H54 (cell line): ENCODE measurements at regions not wholly inside any gene's neighbourhood (a gene's known extent, or its start where the extent isn't known, plus 50 kb on each side); places are given as distances from the start of the nearest gene placed in this dataset.

Experiments
- DNase-seq: peaks from one replicate; pipeline ENCODE4 v3.0.0; 2011; ENCODE audit warnings: low spot score, mixed read lengths; ENCODE audit not compliant: insufficient read length
- FAIRE-seq: peaks from 3 replicates; lab custom pipeline; 2011; peaks lifted over from hg19 to GRCh38; lab: Jason Lieb, UNC
- POLR2A ChIP-seq: IDR thresholded peaks from 2 replicates; pipeline ENCODE4 v1.6.1; 2011; ENCODE audit warnings: low read depth, mild to moderate bottlenecking, low read length

DNA sequence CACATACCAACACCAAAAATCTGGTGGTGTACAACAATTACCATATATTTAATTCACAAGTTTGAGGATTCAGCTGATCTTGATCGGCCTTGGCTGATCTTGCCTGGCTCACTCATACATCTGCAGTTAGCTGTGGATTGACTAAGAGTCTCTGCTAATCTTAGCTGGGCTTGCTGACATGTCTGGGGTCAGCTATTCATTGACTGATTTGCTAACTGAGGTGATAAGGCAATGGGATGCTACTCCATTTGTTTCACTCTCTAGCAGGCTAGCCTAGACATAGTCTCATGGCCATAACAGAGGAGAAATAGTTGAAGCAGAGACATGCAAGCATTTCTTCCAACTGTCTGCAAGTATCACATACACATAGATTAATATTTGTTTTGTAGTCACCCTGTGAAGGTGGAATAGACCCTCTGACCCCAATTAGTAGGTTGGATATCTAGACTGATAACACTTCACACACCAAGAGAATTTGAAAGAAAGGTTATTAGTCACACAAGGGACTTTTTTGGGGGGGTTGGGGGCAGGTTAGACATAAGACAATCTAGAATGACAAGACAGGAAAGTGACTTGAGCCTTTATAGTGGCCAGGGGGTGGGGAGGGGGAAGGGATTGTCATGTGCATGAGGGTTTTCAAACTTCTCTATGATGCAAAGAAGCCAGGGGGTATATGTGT, 142.3 kb downstream of the BARHL2 start:
- no peak for TF ChIP-seq POLR2A
- DNase-seq (no peak), FAIRE-seq (no peak)

DNA sequence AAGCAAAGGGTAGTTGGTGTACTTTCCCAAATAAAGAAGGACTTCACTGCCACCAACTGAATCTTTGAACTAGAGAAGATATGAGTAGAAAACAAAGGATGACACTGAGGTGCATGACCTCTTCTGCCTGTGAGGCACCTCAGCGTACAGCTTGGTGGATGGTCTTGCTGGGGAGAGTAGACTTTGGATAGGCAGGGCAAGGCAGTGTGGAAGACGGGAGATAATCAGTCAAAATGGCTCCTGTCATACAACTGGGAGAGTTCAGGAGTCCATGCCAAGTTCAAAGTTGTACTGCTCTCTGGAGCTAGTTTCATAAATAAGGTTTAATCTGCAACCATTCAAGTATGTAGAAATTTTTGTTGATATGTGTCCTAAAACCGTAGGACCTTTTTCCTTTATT, 143.4 kb downstream of the BARHL2 start:
- no peak for TF ChIP-seq POLR2A
- DNase-seq (no peak), FAIRE-seq (no peak)

DNA sequence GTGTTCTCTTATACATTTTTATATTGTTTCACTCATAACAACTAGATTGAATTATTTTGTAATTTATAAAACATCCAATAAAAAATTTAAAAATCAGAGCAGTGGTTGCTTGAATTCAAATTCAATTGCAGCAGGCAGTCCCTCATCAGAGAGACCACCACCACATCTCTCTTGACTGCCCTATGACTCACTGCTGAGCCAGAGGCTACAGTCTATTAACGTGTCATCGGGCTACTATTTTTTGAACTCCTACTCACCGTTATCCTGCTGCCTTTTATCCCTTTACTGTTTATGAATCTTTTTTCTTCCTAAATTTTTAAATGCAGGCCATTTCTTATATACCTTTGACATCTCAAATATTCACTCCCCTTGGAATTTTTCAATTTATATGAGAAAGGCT, 144.7 kb downstream of the BARHL2 start:
- FAIRE-seq (no peak), DNase-seq (no peak)
- no peak for TF ChIP-seq POLR2A

DNA sequence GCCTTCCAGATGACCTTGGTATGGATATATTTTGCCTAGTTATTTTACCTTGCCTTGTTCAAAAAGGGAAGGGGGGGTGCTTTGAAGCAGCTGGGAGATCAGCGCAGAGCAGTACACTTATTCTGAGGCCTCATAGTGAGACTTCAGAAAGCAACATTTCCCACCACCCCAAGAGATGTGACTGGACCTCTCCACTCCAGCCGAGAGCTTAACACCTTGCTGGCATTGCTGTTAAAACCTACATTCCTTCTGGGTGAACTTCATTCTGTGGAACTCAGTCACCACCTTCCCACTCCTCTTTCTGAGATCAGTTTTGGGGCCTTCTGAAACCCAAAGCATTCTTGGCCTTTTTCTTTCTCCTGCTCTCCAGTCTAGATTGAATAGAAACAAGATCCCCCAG, 148.7 kb downstream of the BARHL2 start:
- DNase-seq = no peak
- no peak for FAIRE-seq
- no peak for TF ChIP-seq POLR2A

DNA sequence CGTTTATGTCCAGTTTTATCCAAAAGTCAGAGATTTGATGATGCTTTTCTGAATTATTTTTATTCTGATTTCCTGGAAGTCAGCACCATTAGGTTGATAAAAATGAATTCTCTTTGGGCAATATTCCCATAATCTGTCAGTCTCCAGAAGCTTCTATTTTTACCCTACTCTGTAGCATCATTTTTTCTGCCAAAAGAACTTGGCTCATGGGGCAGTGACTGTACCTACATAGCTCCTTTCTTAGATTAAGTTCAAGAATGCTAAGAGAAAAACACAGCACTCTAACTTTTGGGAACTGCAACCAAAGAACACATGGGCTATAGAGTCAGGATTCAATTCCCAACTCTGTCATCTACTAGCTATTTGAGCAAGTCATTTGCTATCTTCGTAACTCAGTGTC, 152.9 kb downstream of the BARHL2 start:
- TF ChIP-seq POLR2A = no peak
- no peak for DNase-seq
- no peak for FAIRE-seq

DNA sequence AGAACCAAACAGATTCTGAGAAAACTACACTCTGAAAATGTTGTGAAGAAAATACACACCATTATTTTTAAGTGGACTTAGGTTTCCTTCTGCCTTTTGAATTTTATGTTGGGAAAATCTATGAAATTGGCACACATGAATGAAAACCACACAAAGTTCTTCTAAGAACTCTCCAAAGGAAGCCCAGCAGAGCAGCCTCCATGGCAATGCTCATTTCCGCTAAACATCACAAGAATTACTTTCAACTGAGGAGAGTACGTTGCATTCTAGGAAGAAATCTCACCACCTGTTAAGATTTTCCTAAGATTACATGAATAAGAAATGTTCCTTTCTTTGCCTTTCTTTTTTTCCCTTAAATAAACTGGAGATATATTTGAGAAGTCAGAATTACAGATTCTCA, 154.2 kb downstream of the BARHL2 start:
- FAIRE-seq = no peak
- DNase-seq = no peak
- TF ChIP-seq POLR2A = no peak

DNA sequence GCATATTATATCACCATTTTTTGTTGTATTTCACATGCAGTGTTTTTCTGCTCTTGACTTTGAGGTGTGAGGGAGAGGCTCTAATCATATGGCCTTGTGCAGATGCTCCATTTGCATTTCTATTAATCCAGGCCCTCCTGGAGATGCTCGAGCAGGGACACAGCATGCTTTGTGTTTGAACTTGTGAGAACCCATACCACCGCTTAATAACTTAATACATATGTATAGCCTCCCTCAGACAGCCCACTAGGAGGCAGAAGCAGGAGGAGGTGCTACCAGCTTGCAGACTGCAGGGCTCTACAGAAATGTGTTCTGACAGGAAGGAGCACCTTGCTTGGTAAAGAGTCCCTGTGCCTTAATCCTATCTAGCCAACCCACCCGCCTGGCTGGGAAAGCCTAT, 155.2 kb downstream of the BARHL2 start:
- DNase-seq (no peak), FAIRE-seq (no peak)
- TF ChIP-seq POLR2A = no peak

DNA sequence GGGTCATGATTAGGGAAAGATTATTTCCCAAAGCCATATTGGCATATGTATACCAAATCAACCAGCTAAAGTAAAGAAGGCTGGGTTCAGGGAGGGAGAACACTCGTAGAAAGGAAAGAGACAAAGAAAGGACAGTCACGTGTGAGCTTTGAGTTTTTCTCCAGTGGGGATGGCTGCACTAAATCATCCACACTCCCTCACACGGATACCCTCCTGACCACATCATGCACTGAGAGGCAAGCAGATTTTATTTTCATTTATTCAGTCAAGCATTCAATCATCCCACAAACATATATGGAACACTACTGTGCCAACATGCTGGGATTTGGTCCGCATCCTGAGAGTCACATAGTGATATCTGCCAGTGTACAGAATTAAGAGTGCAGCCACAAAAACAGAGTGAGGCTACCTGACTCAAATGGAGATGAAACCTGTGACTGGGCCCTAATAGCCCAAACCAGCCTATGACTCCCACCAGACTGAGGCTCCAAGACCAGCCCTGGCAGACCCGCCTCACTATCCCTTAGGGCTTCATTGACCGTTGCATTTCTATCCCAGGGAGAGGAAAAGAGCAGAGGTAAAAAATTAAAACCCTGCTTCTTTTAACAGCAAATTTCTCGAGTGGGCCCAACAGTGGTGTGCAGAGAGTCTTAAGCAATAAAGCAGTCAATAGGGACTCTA, 155.9 kb downstream of the BARHL2 start:
- FAIRE-seq = no peak
- DNase-seq = no peak
- no peak for TF ChIP-seq POLR2A

DNA sequence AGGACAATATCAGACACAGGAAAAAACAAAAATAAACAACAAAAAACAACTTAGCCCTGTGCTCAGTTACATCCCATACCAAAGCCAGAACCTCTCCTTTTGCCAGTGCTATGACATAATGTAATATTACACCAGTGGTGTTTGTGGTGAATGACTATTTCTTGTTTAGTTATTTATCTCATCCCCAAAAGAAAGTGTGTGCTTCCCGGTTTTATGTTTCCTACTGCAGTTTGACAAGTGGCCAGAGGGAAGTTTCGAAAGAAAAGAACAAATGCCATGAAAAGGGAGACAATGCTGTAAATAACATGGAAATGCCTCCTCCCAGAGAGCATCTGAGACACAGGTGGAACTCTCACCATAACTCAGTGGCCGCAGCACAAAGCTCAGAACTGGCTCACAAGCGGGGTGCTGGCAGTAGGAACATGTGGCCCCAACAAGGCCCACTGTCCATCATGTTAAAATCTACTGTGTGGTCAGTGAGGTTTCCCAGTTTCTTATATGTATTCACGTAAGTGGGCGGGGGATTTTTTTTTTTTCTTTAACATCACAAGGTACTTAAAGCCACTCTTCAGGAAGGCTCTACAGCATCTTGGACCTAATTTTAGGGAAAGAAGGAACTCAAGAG, 158.2 kb downstream of the BARHL2 start:
- TF ChIP-seq POLR2A = no peak
- DNase-seq (no peak), FAIRE-seq (no peak)

DNA sequence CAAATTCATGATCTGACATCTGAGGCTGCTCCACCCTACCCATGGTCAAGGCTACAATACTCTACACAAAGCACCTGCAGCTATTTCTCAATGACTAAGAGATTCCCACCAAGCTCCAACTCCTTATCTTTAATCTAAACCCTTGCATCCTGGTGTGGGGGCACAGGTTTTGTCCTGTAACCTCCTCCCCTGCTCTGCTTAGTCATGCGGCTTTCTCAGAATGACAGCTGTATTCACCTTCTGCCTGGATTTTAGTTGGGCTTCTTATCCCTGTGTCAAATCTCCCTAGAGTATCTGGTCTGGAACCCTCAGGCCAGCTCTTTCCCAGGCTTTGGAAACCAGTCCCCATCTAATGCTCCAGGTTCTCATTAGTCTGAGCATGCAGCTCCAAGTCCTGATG, 159.0 kb downstream of the BARHL2 start:
- no peak for TF ChIP-seq POLR2A
- FAIRE-seq = no peak
- no peak for DNase-seq

DNA sequence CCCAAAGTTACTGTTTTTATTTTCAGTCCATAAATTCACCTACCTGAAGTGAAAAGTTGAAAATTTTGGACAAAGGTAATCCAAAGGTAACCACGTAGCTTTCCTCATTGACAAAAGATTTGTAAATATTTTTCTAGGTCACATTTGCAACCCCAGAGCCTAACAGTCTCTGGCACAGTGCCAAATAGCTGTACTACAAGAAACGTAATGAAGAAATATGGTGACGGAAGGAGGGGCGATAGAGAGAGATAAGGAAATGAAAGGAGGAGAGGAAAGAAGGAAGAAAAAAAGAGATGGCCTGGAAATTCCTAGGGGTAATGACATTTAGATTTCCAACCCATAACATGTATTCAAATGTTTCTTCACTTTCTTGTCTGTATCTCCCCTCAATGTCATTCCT, 159.4 kb downstream of the BARHL2 start:
- no peak for DNase-seq
- no peak for TF ChIP-seq POLR2A
- no peak for FAIRE-seq

DNA sequence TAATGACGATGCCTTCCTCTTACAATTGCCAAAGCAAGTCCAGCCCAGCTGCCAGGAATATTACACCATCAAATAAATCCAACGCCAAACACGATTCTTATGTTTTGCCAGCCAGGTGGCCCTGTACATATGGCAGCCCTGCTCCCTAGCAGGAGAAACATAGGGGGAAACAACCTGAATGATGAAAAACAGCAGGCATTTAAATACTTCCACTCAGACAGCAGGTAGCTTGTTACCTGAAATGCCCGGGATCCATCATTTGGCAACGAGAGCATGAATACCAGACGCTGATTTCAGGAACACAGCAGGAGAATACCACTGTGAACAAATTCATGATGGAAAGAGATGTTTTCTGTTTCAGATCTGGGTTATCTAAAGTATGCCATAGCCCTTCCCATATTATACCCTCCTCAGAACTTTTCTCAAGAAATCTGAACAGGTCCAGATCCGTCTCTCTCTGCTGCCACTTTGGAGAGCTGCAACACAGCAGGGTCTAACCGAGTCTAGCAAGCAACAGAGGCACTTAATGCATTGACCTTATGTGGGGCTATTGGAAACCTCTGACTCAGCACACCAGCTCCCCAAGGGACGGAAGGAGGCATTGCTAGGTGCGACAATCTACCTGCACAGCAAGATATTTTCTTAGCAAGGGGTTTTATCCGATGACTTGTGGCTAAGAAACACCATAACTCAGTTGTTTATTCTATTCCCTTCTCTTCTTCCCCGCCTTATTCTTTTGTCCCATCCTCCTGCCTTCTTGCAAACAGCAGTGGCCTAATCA, 166.3 kb downstream of the BARHL2 start:
- TF ChIP-seq POLR2A = no peak
- DNase-seq = no peak
- no peak for FAIRE-seq

DNA sequence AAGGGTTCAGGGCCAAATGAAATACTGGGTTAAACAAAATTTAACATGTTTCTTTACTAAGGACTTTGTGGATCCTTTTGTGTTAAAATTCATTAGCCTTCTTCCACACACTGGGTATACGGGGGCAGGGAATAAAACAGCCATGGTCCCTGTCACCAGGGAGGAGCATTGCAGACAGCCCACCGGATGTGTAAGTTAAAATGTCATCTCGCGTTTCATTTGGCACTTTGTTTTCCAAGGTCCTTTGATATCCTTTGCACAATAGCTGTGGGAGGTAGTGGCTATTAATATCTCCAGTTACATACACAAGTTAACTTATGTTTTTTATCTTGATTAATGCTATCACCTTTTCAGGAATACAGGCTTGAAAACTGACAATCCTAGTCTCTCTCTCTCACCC, 172.7 kb downstream of the BARHL2 start:
- FAIRE-seq = no peak

More for the DNA sequence above, 172.7 kb downstream of the BARHL2 start:
- no peak for TF ChIP-seq POLR2A
- DNase-seq = no peak
